Hepatocyte (in vitro differentiated cells): ENCODE measurements at regions not wholly inside any gene's neighbourhood (a gene's known extent, or its start where the extent isn't known, plus 50 kb on each side); places are given as distances from the start of the nearest gene placed in this dataset.

Experiments
- CTCF ChIP-seq: fragments of 200-600 bp; sonication (generic); IDR thresholded peaks from 2 replicates; pipeline ENCODE4 v1.5.1; 2016; ENCODE audit warnings: antibody characterized with exemption, mild to moderate bottlenecking; ENCODE audit not compliant: poor library complexity
- EZH2 ChIP-seq: fragments of 200-600 bp; sonication (generic); IDR thresholded peaks from 2 replicates; pipeline ENCODE4 v1.6.1; 2016; ENCODE audit warnings: antibody characterized with exemption, mild to moderate bottlenecking, borderline replicate concordance
- EZH2phosphoT487 ChIP-seq: fragments of 200-600 bp; sonication (generic); IDR thresholded peaks from one replicate; pipeline ENCODE4 v1.6.1; 2018; ENCODE audit warnings: antibody characterized with exemption, mild to moderate bottlenecking, low read depth, moderate library complexity; ENCODE audit not compliant: unreplicated experiment, severe bottlenecking

- TF ChIP-seq CTCF: no peak
- no peak for TF ChIP-seq EZH2
- TF ChIP-seq EZH2phosphoT487: no peak
These were observed 426.2 kb downstream of the BMP2 start for GRCh38 chr20:7193681-7194080.
